OCI-LY7 (cell line): ENCODE measurements at regions not wholly inside any gene's neighbourhood (a gene's known extent, or its start where the extent isn't known, plus 50 kb on each side); places are given as distances from the start of the nearest gene placed in this dataset.
"Not testable (repeated sequence)": the region's sequence is repeated elsewhere in the genome, so short reads cannot be mapped to it uniquely, and the experiment has no call there.

Experiments used
- EZH2phosphoT487 ChIP-seq: fragments of 200-600 bp; sonication (generic); IDR thresholded peaks from 2 replicates; pipeline ENCODE4 v1.6.1; 2018; ENCODE audit warnings: low read depth, borderline replicate concordance, mild to moderate bottlenecking, mixed run types, antibody characterized with exemption, low read length, moderate library complexity, mixed read lengths
- TF ChIP-seq, protein P1 (sequence below): fragments of 200-600 bp; sonication (generic); conservative IDR thresholded peaks from 2 replicates; pipeline ENCODE4 v1.5.1; 2014; ENCODE audit warnings: mild to moderate bottlenecking, antibody characterized with exemption, low read length, moderate library complexity, mixed read lengths

DNA sequence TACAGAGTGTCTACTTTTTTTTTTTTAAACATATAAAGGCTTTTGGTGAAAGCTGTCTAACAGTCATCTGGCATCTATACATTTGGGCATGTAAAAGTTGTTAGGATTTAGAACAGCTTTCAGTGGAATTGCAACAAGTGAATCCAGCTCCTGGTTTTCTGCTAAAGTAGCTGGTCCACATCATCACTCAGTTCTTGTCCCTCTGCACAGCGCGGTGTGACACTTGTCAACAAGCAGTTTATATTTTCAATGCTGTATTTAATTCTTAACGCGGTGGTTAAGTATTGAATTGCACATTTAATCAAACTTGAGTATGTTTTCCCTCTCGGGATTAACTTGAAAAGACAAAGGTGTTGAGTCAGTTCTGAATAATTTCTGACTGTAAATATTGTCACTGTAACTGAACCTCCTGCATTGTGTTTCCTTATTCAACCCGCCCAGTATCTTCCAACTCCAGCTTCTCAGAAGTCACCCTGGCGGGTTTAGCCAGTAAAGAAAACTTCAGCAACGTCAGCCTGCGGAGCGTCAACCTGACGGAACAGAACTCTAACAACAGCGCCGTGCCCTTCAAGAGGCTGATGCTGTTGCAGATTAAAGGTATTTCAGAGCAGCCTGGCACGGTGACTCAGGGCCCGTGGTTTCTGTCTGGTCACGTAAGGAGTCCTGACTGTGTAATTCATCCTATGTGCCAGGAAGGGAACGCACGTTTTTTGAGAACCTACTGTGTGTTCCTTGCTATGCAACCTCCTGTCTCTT, 66.1 kb upstream of the LYZL2 start:
- TF ChIP-seq, protein P1, sequence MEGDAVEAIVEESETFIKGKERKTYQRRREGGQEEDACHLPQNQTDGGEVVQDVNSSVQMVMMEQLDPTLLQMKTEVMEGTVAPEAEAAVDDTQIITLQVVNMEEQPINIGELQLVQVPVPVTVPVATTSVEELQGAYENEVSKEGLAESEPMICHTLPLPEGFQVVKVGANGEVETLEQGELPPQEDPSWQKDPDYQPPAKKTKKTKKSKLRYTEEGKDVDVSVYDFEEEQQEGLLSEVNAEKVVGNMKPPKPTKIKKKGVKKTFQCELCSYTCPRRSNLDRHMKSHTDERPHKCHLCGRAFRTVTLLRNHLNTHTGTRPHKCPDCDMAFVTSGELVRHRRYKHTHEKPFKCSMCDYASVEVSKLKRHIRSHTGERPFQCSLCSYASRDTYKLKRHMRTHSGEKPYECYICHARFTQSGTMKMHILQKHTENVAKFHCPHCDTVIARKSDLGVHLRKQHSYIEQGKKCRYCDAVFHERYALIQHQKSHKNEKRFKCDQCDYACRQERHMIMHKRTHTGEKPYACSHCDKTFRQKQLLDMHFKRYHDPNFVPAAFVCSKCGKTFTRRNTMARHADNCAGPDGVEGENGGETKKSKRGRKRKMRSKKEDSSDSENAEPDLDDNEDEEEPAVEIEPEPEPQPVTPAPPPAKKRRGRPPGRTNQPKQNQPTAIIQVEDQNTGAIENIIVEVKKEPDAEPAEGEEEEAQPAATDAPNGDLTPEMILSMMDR, result not testable (repeated sequence)
- TF ChIP-seq EZH2phosphoT487, result not testable (repeated sequence)
